ENCODE measurements at regions not wholly inside any gene's neighbourhood (a gene's known extent, or its start where the extent isn't known, plus 50 kb on each side); places are given as distances from the start of the nearest gene placed in this dataset.

GRCh38 chr3:151992326-151993041, 119.0 kb downstream of the SUCNR1 start:
- DNase-seq = no peak

DNA sequence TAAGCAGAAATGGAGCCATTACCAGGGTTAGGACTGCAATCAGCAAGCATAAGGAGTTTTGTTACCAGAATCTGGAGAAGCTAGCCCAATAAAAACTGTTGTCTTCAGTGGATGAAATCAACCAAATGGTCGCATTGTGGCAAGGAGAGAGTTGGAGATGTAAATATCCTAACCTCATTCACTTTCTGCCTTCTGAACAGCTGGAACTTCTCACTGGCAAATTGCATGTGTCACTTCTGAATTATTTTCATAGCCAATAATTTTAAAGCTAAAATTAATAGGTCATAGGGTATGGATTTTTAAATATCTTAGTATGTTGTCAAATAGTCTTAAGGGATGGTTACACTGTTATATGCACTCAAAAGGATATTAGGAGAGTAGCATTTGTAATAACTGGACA, 121.6 kb downstream of the SUCNR1 start:
- DNase-seq = no peak

GRCh38 chr3:151998744-151999143, 125.3 kb downstream of the SUCNR1 start:
- no peak for DNase-seq

GRCh38 chr3:151999936-152000335, 126.5 kb downstream of the SUCNR1 start:
- peak; percentile 17 for DNase-seq

GRCh38 chr3:152011812-152012735, 138.6 kb downstream of the SUCNR1 start:
- no peak for DNase-seq

- no peak for DNase-seq
Measured at GRCh38 chr3:152019508-152019907, 146.1 kb downstream of the SUCNR1 start.

- DNase-seq = no peak
Measured at GRCh38 chr3:152021951-152022461, 148.6 kb downstream of the SUCNR1 start.

DNA sequence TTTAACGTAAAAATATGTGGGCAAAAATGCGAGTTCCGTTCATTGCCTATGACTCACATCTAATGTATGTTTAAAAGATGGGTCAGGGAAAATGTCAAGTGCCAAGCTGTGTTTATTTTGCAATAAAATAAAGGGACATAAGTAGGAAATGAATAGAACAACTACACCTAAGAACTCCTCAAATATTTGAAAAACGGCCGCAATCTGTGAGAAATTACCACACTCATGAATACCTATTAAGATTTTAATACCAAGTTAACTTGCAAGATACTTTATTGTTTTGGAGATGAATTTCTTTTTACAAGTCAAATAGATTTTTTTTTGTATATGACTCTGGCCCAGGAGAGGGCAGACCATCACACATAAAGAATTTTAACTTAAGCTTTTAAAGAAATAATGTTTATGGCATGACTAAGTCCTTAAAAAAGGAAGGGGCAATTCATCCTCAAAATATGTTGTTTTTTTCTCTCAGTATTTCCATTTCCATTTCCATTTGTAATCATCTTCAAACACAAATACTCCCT, 152.7 kb downstream of the SUCNR1 start:
- peak; percentile 80 for DNase-seq

GRCh38 chr3:152030320-152030719, 156.9 kb downstream of the SUCNR1 start:
- no peak for DNase-seq

DNA sequence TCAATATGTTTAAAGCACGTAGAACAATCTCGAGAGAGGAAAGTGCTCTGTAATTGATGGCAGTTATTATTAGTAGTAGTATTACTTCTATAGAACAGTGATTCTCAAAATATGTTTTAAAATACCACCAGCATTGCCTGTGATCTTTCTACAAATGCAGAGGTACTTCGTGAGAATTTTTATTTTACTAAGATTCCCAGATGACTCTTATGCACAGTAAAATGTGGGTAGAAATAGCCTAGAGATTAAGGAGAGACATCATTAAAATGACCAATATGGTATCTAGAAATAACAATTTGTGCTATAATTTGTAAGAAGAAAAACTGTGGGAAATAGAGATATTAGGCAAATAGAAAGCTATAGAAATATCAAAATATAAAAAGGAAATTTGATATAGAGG, 157.9 kb downstream of the SUCNR1 start:
- DNase-seq = no peak

- no peak for DNase-seq
Measured at GRCh38 chr3:152037297-152037696, 163.9 kb downstream of the SUCNR1 start.

- DNase-seq = no peak
Measured at GRCh38 chr3:152037953-152038352, 164.5 kb downstream of the SUCNR1 start.

GRCh38 chr3:152038490-152038889, 165.0 kb downstream of the SUCNR1 start:
- no peak for DNase-seq

DNA sequence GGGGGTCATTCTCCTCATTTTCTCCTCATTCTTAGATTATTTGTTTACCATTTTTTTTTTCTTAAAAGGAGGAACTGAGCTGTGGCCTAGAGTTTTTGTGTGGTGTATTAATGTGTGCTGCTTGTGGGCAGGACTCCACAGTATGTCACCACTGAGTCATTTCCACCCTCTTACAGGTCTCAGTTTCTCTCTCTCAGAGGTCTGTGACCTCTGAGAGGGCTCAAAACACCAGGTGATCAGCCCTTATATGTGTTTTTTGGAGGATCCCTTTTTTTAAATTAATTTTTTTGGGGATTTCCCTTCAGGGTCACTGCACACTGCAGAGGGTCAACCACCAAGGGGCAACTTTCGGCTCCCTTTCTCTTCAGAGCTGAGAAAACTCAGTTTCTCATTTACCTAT, 166.4 kb downstream of the SUCNR1 start:
- no peak for DNase-seq

GRCh38 chr3:152040319-152040718, 166.9 kb downstream of the SUCNR1 start:
- DNase-seq = no peak

GRCh38 chr3:152043620-152044019, 170.2 kb downstream of the SUCNR1 start:
- no peak for DNase-seq

GRCh38 chr3:152046280-152046679, 172.8 kb downstream of the SUCNR1 start:
- no peak for DNase-seq

DNA sequence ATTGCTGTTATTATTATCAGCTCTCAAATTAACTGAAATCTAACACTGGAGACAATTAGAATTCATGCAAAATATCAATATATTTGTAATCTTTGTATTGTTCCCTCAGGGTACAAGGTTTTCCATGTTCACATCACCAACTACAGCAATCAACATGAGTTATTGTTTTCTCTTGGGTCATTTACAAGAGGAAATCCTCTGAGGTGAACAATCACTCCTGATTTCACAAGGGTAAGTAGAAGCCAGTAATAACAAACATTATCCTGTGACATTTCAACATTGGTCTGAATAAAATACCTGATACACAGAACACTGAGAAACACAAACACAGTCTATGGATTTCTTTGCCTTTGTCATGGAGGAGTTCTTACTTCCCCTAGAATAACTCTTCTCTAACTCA, 174.0 kb downstream of the SUCNR1 start:
- no peak for DNase-seq

- DNase-seq = no peak
Measured at GRCh38 chr3:152048831-152049230, 175.4 kb downstream of the SUCNR1 start.

DNA sequence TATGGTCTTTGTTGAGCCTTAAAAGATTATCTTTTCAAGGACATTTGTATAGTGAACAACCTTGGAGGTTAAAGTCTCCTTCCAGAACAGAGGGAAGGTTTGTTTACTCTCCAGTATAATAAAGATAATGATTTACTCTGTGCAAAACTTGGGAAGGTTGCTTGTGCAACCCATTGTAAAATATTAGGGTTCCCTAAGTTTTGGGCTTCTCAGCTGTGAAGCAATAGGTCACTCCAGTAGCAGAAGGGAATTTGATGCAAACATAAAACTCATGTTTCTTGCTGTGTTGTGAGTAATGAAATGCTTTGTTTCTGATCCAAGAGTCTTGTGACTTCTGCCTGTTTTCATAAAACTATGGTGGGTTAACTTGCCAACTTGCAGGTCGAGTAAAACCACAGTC, 177.5 kb downstream of the SUCNR1 start:
- no peak for DNase-seq

GRCh38 chr3:152051501-152052404, 178.3 kb downstream of the SUCNR1 start:
- DNase-seq = peak; percentile 43

DNA sequence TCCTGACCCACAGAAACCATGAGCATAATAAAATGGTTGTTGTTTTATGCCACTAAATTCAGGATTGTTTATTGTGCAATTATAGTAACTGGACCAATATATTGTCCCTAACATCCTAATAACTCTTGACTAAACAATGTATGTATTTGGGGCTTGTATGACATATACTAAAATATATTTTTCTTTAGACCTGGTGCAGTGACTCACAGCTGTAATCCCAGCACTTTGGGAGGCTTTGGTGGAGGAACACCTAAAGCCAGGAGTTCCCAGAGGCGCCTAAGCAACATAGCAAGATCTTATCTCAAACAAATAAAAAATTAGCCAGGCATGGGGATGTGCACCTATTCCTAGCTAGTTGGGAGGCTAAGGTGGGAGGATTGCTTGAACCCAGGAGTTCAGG, 180.4 kb downstream of the SUCNR1 start:
- DNase-seq = no peak

Measured in fibroblast of skin of abdomen (primary cell).